ENCODE measurements at regions not wholly inside any gene's neighbourhood (a gene's known extent, or its start where the extent isn't known, plus 50 kb on each side); places are given as distances from the start of the nearest gene placed in this dataset.
"Not testable (repeated sequence)": the region's sequence is repeated elsewhere in the genome, so short reads cannot be mapped to it uniquely, and the experiment has no call there.

DNA sequence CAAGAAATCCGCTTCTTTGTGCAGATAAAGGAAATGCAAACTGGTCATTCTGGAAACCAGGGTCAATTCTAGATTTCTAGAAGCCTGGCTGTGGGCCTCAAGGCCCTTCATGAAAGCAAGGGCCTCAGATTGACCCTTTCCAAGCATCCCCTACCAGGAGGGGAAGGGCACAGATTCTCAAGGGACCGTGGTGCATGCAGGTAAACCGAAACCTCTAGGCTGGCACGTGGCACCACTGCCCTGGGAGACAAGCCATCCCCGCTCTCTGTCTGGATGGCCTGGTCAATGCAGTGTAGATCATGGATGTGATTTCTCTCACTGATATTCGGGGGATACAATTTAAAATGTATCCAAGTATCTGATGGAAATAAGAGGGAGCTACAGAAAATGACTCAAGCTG, 69.4 kb downstream of the TOMM20 start:
- no peak overlapping the region for H3K4me3 ChIP-seq
- no peaks in the 10 kb centered on the region for H3K27me3 ChIP-seq
- no peak for DNase-seq
- no peaks in the 10 kb centered on the region for H3K36me3 ChIP-seq
- H3K9me3 ChIP-seq: no peaks in the 10 kb centered on the region

DNA sequence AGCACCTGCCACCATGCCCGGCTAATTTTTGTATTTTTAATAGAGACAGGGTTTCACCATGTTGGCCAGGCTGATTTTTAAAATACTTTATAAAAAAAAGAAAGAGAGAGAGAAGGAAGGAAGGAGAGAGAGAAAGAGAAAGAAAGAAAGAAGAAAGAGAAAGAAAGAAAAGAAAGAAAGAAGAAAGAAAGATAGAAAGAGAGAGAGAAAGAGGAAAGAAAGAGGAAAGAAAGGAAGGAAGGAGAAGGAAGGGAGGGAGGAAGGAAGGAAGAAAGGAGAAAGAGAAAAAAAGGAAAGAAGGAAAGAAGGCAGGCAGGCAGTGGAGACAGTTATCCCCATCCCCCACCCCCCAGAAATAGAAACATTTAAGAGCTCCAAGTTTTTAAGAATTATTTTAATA, 69.9 kb downstream of the TOMM20 start:
- no peak overlapping the region for H3K4me3 ChIP-seq
- no peak for DNase-seq
- no peaks in the 10 kb centered on the region for H3K36me3 ChIP-seq
- H3K27me3 ChIP-seq: no peaks in the 10 kb centered on the region
- H3K9me3 ChIP-seq: no peaks in the 10 kb centered on the region

DNA sequence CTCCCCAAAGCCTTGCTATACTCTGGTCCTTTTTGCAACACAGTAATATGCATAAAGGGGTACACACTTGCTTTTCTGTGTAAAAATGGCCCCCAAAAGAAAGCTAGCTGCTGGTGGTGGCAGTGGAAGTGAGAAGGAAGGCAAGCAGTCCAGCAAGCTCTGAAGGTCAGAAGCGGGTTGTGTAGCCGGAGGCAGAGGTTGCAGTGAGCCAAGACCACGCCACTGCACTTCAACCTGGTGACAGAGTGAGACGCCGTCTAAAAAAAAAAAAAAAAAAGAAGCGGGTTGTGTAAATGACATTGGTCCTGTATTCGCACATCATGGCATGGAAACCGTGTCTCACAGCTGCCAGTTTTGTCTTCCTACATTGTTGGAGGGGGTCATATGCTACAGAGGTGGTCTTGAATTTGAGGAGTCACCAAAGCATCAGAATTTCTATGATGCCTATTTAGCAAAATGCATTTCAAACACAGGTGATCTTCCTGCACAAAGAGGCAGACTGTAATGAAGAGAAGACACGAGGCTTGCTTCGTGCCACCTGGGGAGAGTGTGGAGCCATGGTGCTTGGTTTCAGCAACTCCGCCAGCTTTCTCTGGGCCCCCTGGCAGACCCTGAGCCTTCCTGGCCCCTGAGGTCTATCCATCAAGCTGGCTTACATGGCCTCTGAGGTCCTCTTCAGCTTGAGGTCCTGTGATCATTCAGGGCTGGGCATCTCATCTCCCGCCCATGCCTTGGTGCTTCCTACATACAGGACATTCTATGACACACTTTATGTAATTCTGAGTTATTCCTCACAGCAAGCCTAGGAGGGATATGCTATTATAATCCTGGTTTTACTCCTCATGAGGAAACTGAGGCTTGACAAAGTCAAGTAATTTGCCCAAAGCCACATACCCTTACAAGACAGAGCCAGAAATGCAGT, 71.0 kb downstream of the TOMM20 start:
- Histone ChIP-seq H3K9me3 (no peaks in the 10 kb centered on the region), H3K27me3 (no peaks in the 10 kb centered on the region), H3K36me3 (no peaks in the 10 kb centered on the region), H3K4me3 (no peak overlapping the region)
- no peak for DNase-seq

DNA sequence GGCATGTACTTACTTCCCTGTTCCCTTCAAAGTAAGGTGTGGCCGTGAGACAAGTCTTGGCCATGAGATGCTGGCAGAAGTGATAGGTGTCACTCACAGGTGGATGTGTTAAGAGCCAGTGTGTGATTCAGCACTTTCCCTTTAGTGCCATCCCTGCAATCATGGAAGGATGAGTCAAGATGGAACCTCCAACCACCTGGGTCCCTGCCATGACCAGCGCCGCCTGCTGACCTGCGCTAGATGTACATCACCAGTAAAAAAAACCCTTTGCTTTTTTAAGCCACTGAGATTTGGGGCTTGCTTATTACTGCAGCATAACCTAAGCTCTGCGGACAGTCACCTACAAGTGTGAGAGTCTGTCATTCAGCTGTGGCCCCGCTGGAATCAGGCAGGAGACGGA, 71.7 kb downstream of the TOMM20 start:
- no peak overlapping the region for H3K4me3 ChIP-seq
- DNase-seq: no peak

DNA sequence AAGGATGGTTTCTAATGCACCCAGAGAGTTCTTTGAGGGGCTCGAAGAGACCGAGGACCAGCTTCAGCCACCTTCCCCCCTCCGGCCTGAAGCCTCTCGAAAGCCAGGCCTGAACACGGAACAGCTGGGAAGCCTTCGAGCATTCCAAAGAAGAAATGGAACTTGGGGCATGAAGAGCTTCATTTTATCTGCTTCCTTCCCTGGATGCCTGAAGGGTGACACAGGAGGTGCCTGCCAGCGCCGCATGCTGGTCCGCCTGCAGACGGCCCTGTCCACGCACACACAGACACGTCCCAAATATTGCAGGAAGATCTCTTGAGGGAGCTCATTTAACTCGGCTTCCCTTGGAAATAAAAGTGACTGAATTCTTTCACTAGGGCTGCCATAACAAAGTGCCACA, 73.7 kb downstream of the TOMM20 start:
- DNase-seq: no peak

More for the DNA sequence above, 71.7 kb downstream of the TOMM20 start:
- Histone ChIP-seq H3K27me3 (no peaks in the 10 kb centered on the region), H3K9me3 (no peaks in the 10 kb centered on the region), H3K36me3 (no peaks in the 10 kb centered on the region)

DNA sequence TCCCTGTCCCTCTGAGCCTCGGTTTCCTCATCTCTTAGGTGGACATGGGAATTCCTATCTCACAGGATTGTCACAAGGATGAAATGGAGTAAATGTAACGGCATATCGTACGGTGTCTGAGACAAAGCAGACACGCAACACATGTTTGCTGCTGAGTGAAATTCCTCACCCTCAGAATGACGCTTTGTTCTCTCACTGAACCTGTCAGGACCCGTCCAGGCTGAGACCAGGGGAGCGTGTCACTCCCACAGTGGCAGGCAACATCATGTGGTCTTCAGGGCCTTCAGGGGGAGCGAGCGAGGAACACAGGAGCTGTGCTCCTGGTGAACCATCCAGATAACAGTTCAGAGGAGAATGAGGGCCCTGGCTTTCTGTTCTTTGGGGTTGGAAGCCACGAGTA, 74.2 kb downstream of the TOMM20 start:
- no peak for DNase-seq

More for the DNA sequence above, 73.7 kb downstream of the TOMM20 start:
- Histone ChIP-seq H3K4me3 (no peak overlapping the region), H3K36me3 (no peaks in the 10 kb centered on the region), H3K9me3 (no peaks in the 10 kb centered on the region), H3K27me3 (no peaks in the 10 kb centered on the region)

DNA sequence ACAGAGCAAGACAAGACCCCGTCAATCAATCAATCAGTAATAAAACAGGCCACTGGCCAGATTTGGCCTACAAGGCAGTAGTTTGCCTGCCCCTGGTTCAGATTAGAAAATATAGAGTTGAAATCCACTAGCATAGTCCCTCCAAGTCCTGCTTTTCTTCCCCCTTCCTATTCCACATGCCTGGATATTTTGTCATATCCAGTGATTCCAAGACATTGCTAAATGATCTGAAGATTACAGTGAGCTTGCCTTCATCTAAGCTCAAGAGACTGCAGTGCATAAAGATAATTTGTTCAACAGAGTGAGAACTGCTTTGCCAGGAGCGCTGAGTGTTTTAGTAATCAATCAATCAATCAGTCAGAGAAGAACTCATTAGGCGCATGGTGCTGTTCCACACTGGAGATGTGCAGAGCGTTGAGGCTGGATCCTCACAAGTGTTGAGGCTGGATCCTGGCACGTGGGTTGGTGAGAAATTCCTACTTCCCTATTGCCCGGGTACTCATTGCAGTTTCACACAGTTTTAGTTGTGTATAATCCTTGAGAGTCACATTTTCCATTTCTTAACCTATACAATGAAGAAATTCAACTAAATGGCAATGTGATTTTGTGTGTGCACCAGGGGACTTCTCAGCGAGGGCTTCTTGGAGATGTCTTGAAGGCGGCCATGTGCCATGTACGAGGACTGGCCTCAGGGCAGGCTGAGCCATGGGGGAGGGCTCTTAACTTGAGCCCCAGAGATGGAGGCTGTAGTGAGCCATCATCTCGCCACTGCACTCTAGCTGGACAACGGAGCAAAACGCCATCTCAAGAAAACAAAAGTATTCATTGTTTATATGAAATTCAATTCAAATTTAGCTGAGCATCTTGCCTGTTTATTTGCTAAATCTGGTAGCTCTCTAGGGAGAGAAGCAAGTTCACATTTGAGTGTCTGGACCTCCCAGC, 76.3 kb downstream of the TOMM20 start:
- Histone ChIP-seq H3K27me3 (no peaks in the 10 kb centered on the region), H3K4me3 (no peak overlapping the region), H3K36me3 (no peaks in the 10 kb centered on the region), H3K9me3 (no peaks in the 10 kb centered on the region)
- DNase-seq: no peak

More for the DNA sequence above, 74.2 kb downstream of the TOMM20 start:
- Histone ChIP-seq H3K36me3 (no peaks in the 10 kb centered on the region), H3K27me3 (no peaks in the 10 kb centered on the region), H3K4me3 (no peak overlapping the region), H3K9me3 (no peaks in the 10 kb centered on the region)

DNA sequence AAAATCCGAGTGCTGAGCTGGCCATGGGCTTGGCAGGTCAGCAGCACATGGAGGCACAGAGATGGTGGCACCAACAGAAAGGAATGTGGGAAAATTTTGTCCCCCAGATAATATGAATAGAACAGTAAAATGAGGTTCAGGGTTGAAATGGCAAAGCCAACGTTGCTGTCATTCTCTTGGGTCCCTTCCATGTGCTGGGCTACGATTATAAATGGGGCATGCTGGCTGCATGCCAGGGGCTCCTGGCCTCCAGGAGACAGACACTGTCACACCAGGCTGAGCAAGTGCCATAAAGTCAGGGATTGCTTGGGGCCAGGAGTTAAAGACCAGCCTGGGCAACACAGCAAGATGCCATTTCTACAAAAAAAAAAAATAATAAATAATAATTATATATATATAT, 77.1 kb downstream of the TOMM20 start:
- Histone ChIP-seq H3K9me3 (no peaks in the 10 kb centered on the region), H3K27me3 (no peaks in the 10 kb centered on the region), H3K36me3 (no peaks in the 10 kb centered on the region), H3K4me3 (no peak overlapping the region)
- no peak for DNase-seq

DNA sequence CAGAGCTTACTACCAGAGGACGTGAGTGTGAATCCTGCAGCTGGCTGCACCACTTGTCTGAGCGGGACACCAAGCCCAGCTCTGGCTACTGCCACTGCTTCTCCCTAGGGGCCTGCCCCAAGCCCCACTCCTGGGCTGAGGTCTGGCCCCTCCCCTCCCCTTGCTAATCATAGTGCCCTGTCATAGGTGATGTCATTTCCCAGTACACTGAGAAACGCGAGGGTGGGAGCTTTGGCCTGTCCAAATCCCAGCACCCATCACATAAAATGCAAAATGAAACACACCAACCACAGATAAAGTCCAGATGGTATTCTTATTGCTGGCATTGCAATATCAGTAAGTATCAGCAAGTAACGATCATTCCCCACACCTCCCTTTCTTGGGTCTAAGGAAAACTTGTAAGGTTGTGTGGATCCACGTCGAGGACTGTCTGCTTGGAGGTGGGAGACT, 77.7 kb downstream of the TOMM20 start:
- H3K36me3 ChIP-seq: no peaks in the 10 kb centered on the region
- peak; percentile 76 for DNase-seq
- H3K27me3 ChIP-seq: no peaks in the 10 kb centered on the region
- H3K4me3 ChIP-seq: no peak overlapping the region
- no peaks in the 10 kb centered on the region for H3K9me3 ChIP-seq

DNA sequence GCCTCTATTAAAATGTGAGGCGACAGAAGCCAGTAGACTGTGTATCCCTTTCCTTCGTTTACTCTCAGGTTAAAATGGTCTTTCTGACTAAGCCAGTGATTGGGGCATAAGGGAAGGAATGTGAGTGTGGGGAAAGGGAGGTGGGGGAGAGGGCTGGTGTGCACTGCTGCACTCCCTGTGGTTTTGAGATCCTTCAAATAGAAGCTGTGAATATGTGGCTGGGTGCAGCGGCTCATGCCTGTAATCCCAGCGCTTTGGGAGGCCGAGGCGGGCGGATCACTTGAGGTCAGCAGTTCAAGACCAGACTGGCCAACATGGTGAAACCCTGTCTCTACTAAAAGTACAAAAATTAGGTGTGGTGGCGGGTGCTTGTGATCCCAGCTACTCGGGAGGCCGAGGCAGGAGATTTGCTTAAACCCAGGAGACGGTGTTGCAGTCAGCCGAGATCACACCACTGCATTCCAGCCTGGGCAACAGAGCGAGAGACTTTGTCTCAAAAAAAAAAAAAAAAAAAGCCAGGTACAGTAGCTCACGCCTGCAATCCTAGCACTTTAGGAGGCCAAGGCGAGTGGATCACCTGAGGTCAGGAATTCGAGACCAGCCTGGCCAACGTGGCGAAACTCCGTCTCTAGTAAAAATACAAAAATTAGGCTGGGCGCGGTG, 78.8 kb downstream of the TOMM20 start:
- not testable (repeated sequence) for H3K9me3 ChIP-seq, DNase-seq, H3K4me3 ChIP-seq, H3K36me3 ChIP-seq, H3K27me3 ChIP-seq

DNA sequence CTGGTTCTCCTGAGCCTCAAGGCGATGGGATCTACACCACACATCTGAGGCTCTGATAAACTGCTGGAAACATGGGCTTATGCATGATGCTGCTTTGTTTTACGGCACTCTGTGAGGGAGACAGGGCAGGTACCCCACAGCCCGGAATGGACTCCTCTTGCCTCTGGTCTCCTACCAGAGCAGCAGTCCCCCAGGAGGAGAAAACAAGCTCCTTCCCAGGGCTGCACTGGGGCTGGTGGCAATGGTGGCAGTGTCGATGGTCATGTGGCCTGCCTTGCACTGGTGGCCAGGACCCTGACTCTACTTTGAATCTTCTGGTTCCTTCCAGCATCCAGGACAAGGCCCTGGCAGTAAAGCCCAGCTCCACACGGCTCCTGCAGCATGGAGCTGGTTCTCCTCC, 79.4 kb downstream of the TOMM20 start:
- no peaks in the 10 kb centered on the region for H3K36me3 ChIP-seq
- no peaks in the 10 kb centered on the region for H3K27me3 ChIP-seq
- H3K9me3 ChIP-seq: no peaks in the 10 kb centered on the region
- H3K4me3 ChIP-seq: no peak overlapping the region
- DNase-seq: no peak

DNA sequence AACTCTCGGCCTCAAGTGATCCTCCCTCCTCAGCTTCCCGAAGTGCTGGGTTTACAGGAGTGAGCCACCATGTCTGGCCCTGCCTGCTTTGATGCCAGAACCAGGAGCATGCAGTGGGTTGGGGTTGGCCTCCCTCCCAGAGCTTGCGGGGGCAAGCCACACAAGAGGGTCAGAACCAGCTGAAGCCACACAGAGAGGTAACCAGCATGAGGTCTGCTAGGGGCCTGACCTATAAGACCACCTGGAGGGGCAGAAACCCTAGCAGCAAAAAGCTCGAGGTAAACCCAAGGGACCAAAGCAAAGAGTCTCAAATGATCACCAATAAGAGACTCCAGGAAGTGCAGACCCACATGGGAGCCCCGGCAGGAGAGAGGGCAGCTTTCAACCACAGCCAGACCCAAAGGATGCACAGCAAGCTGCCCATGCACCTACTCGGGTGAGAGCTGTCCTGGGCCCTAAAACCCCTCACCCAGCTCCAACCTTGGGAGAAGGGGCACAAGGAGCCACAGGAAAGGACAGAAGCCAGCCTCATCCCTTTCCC, 81.2 kb downstream of the TOMM20 start:
- Histone ChIP-seq H3K9me3 (no peaks in the 10 kb centered on the region), H3K27me3 (no peaks in the 10 kb centered on the region), H3K36me3 (no peaks in the 10 kb centered on the region), H3K4me3 (no peak overlapping the region)
- DNase-seq: peak; percentile 53

DNA sequence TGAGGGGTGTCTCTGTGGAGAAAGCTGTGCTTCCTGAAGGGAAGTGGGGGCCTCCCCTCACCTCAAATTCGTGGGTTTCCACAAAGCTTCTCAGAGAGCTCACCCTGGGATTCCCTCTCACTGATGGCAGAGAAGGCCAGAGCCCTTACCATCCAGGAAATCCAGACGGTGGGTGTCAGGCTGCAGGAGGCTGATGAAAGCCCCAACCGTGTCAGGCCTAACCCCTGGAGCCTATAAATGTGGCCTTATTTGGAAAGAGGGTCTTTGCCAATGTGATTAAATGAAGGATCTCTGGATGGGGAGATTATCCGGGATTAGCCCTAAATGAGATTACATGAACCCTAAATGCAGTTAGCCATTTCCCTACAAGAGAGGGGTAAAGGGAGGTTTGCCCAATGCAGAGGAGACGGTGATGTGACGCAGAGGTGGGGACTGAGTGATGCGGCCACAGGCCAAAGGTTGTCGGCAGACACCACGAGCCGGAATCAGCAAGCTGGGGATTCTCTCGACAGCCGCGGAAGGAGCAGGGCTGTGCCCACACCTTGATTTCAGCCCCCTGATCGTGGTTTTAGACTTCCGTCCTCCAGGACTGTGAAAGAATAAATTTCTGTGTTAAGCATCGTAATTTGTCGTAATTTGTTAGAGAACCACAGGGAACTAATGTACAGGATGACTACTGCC, 82.6 kb downstream of the TOMM20 start:
- no peaks in the 10 kb centered on the region for H3K36me3 ChIP-seq
- H3K9me3 ChIP-seq: no peaks in the 10 kb centered on the region
- no peaks in the 10 kb centered on the region for H3K27me3 ChIP-seq
- DNase-seq: no peak
- H3K4me3 ChIP-seq: no peak overlapping the region

DNA sequence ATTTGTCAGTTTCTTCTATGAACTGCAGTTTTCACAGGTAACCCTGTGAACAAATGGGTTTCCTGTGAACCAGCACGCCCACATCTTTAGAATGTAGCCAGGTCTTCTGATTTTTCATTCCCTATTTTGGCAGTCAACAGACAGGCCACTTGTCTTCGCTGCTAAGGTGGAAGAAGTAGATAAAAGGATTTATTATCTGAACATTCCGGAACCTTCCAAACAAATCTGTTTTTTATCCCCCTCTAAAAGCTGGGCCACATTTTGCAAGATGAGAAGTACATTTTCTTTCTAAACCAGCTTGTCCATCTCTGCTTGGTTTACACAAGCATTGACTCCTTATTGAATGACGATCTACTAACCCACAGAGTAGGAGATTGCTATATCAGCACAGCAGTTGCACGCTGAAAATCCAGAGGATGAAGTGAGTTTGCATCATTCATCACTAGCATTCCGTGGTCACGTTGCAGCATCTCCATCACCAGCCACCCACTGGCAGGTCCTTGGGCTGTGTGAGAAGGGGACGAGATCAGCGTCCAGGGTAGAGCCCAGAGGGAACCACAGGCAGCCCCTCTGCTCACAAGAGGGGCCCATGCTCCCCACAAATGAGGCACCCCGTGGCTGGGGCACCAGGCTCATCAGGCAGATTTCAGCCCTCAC, 83.5 kb downstream of the TOMM20 start:
- H3K4me3 ChIP-seq: no peak overlapping the region
- DNase-seq: no peak

DNA sequence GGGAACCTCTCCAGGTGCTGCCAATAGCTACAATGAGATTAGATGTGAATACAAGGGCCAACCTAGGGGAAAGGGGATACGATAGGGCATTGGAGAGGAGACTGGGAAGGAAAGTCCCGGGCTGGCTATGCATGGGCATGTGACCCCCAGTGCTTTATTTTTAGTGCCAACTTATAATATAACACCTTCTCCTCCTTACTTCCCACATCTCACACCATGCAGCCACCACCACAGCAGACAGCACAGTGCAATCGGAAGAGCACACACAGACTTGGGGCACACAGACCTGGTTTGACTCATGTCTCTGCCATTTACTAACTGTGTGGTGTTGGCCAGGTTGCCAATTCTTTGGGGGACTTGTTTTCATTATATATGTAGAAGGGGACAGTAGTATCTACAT, 85.4 kb downstream of the TOMM20 start:
- no peak for DNase-seq
- peaks cover 6% of the 10 kb centered on the region for H3K9me3 ChIP-seq

More for the DNA sequence above, 83.5 kb downstream of the TOMM20 start:
- Histone ChIP-seq H3K9me3 (no peaks in the 10 kb centered on the region), H3K27me3 (no peaks in the 10 kb centered on the region), H3K36me3 (no peaks in the 10 kb centered on the region)

DNA sequence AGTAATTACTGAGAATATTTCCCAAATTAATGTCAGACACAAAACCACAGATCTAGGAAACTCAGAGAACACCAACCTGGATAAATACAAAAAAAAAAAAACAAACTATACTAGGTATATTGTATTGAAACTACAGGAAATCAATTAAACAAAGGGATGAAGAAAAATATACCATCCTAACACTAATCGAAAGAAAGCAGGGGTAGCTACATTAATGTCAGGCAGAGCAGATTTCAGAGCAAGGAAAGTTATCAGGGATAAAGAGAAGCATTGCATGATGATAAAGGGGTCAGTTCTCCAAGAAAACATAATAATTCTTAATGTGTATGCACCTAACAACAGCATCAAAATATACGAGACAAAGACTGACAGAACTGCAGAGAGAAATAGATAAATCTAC, 89.9 kb downstream of the TOMM20 start:
- Histone ChIP-seq H3K36me3 (no peaks in the 10 kb centered on the region), H3K4me3 (no peak overlapping the region), H3K27me3 (no peaks in the 10 kb centered on the region), H3K9me3 (peaks cover 15% of the 10 kb centered on the region)
- DNase-seq: no peak

More for the DNA sequence above, 85.4 kb downstream of the TOMM20 start:
- H3K36me3 ChIP-seq: no peaks in the 10 kb centered on the region
- H3K27me3 ChIP-seq: no peaks in the 10 kb centered on the region
- no peak overlapping the region for H3K4me3 ChIP-seq

Data from MG63 (cell line).